GM19324 (cell line): ENCODE measurements at regions not wholly inside any gene's neighbourhood (a gene's known extent, or its start where the extent isn't known, plus 50 kb on each side); places are given as distances from the start of the nearest gene placed in this dataset.

ENCODE experiments used
- ATAC-seq: cut with Tn5 transposase; IDR thresholded peaks from one replicate; pipeline ENCODE4 v1.9.1; 2021; ENCODE audit warnings: mild to moderate bottlenecking, moderate library complexity; ENCODE audit not compliant: unreplicated experiment, low FRiP score

GRCh38 chr16:51757505-51757904 lies 606.4 kb upstream of the SALL1 start:
- no peak for ATAC-seq

- no peak for ATAC-seq
Observed at GRCh38 chr16:51757124-51757470, 606.0 kb upstream of the SALL1 start.

GRCh38 chr16:51756447-51757123 lies 605.5 kb upstream of the SALL1 start:
- no peak for ATAC-seq

- ATAC-seq = no peak
Observed at GRCh38 chr16:51755577-51756355, 604.7 kb upstream of the SALL1 start.

GRCh38 chr16:51755039-51755501 lies 604.0 kb upstream of the SALL1 start:
- no peak for ATAC-seq

- ATAC-seq = no peak
Observed at GRCh38 chr16:51753467-51754127, 602.5 kb upstream of the SALL1 start.

- no peak for ATAC-seq
Observed at GRCh38 chr16:51752438-51752995, 601.4 kb upstream of the SALL1 start.

- no peak for ATAC-seq
Observed at GRCh38 chr16:51747329-51747728, 596.3 kb upstream of the SALL1 start.

- no peak for ATAC-seq
Observed at GRCh38 chr16:51734220-51734619, 583.1 kb upstream of the SALL1 start.

- ATAC-seq = no peak
Observed at GRCh38 chr16:51733181-51733580, 582.1 kb upstream of the SALL1 start.

- ATAC-seq = no peak
Observed at GRCh38 chr16:51731160-51731559, 580.1 kb upstream of the SALL1 start.

GRCh38 chr16:51723036-51723724 lies 572.1 kb upstream of the SALL1 start:
- no peak for ATAC-seq

GRCh38 chr16:51722467-51722866 lies 571.4 kb upstream of the SALL1 start:
- no peak for ATAC-seq

GRCh38 chr16:51719376-51719775 lies 568.3 kb upstream of the SALL1 start:
- no peak for ATAC-seq

GRCh38 chr16:51716195-51716594 lies 565.1 kb upstream of the SALL1 start:
- no peak for ATAC-seq

- ATAC-seq = no peak
Observed at GRCh38 chr16:51713502-51713901, 562.4 kb upstream of the SALL1 start.

GRCh38 chr16:51710905-51711563 lies 560.0 kb upstream of the SALL1 start:
- ATAC-seq = no peak

GRCh38 chr16:51710186-51710585 lies 559.1 kb upstream of the SALL1 start:
- no peak for ATAC-seq

- no peak for ATAC-seq
Observed at GRCh38 chr16:51708861-51709260, 557.8 kb upstream of the SALL1 start.

- ATAC-seq = no peak
Observed at GRCh38 chr16:51707666-51708065, 556.6 kb upstream of the SALL1 start.
